Heart left ventricle (tissue), 13 donors: ENCODE measurements at regions not wholly inside any gene's neighbourhood (a gene's known extent, or its start where the extent isn't known, plus 50 kb on each side); places are given as distances from the start of the nearest gene placed in this dataset.

Experiments used
- POLR2A ChIP-seq, 2 donors: fragments of 450-650 bp; IDR thresholded peaks; one replicate each; pipeline ENCODE4 v1.6.1; 2017; ENCODE audit warnings: antibody characterized with exemption in 2 of 2, mild to moderate bottlenecking in 2 of 2, moderate library complexity in 2 of 2
- TF ChIP-seq, protein P1 (sequence below), 12 donors: fragments of 200-600 bp; sonication (generic) in 4 of 12; IDR thresholded peaks; one replicate each; pipeline versions ENCODE4 v1.5.0 to v1.8.0; 2018 to 2022; ENCODE audit warnings: antibody characterized with exemption in 12 of 12, mild to moderate bottlenecking in 5 of 12
- donor health status: ischemic (EF 13 %, LVEDD 7.1; RV severe dilation, severe dysfunction).
- donor health status: DM: no; HTN: yes; CAD: no.
- donor health status: DM: no; HTN: no; CAD: no.
- donor health status: ischemic (EF 25% LVEDD 6.9; RV normal size, moderate dysfunction).
- donor health status: ischemic (EF 25% LVEDD 5.7; RV mildly dilated, moderate dysfunction).
- donor health status: ischemic (EF 35%, LVEDD 5.7; RV mildly dilated, moderate dysfunction).
- donor health status: nonischemic (EF 11% LVEDD 7.7; RV severe dilation, severe dysfunction).
- donor health status: DM: yes; HTN: yes; CAD: no.
- donor health status: PGD.
- donor health status: ischemic (EF 29% LVEDD 5.4; RV normal size, mild dysfunction).
- donor health status: nonischemic (EF 23%, LVEDD 6.1; RV moderate dilation, normal function).

DNA sequence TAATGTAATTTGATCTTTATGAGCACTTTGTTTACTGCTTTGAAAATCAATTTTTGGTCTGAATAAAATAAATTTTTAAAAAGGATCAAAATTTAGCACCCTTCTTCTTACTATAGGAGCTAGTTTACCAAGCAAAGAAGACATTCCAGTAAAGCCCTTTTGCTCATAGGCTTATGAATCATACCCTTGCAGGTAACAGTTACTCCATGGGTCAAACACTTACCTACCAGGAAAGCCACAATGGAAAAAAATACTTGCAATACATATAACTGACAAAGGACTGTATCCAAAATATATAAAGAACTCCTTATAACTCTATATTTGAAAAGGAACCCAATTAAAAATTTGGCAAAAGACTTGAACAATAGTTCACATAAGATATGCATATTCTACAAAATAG is 66.6 kb downstream of the SHOC1 start:
- TF ChIP-seq, protein P1, sequence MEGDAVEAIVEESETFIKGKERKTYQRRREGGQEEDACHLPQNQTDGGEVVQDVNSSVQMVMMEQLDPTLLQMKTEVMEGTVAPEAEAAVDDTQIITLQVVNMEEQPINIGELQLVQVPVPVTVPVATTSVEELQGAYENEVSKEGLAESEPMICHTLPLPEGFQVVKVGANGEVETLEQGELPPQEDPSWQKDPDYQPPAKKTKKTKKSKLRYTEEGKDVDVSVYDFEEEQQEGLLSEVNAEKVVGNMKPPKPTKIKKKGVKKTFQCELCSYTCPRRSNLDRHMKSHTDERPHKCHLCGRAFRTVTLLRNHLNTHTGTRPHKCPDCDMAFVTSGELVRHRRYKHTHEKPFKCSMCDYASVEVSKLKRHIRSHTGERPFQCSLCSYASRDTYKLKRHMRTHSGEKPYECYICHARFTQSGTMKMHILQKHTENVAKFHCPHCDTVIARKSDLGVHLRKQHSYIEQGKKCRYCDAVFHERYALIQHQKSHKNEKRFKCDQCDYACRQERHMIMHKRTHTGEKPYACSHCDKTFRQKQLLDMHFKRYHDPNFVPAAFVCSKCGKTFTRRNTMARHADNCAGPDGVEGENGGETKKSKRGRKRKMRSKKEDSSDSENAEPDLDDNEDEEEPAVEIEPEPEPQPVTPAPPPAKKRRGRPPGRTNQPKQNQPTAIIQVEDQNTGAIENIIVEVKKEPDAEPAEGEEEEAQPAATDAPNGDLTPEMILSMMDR (IDR thresholded peaks at IDR 0.05), result no peak
- TF ChIP-seq POLR2A (IDR thresholded peaks at IDR 0.05), result no peak
